Neural progenitor cell (in vitro differentiated cells): ENCODE measurements at regions not wholly inside any gene's neighbourhood (a gene's known extent, or its start where the extent isn't known, plus 50 kb on each side); places are given as distances from the start of the nearest gene placed in this dataset.

Experiments used
- DNase-seq: peaks from one replicate; pipeline ENCODE4 v3.0.0-alpha.2; 2016; ENCODE audit warnings: low spot score
- H2AFZ ChIP-seq: fragments of 200-600 bp; sonication (generic); replicated peaks from 2 replicates; pipeline ENCODE4 v1.6.1; 2016; ENCODE audit warnings: antibody characterized with exemption
- H3F3A ChIP-seq: fragments of 200-600 bp; sonication (generic); 2 replicates; pipeline ENCODE4 v1.6.1; 2016; ENCODE audit warnings: antibody characterized with exemption, low read depth
- H3K27ac ChIP-seq: fragments of 200-600 bp; sonication (generic); 2 replicates; pipeline ENCODE4 v1.5.1; 2016; ENCODE audit warnings: mild to moderate bottlenecking
- H3K27me3 ChIP-seq: fragments of 200-600 bp; sonication (generic); 2 replicates; pipeline ENCODE4 v1.6.1; 2016; ENCODE audit warnings: mild to moderate bottlenecking, moderate library complexity
- H3K36me3 ChIP-seq: fragments of 200-600 bp; sonication (generic); 2 replicates; pipeline ENCODE4 v1.5.1; 2016
- H3K4me1 ChIP-seq: fragments of 200-600 bp; sonication (generic); 2 replicates; pipeline ENCODE4 v1.6.1; 2016; ENCODE audit warnings: mixed run types
- H3K4me2 ChIP-seq: fragments of 200-600 bp; sonication (generic); 2 replicates; pipeline ENCODE4 v1.6.1; 2016
- H3K4me3 ChIP-seq: fragments of 200-600 bp; sonication (generic); 2 replicates; pipeline ENCODE4 v1.5.1; 2016
- H3K79me2 ChIP-seq: fragments of 200-600 bp; sonication (generic); 2 replicates; pipeline ENCODE4 v1.6.1; 2016; ENCODE audit warnings: low read depth
- H3K9ac ChIP-seq: fragments of 200-600 bp; sonication (generic); 2 replicates; pipeline ENCODE4 v1.6.1; 2016
- H3K9me3 ChIP-seq: fragments of 200-600 bp; sonication (generic); 2 replicates; pipeline ENCODE4 v1.5.1; 2016; ENCODE audit warnings: low read depth
- H4K20me1 ChIP-seq: fragments of 200-600 bp; sonication (generic); 2 replicates; pipeline ENCODE4 v1.6.1; 2016; ENCODE audit warnings: low read depth
- H3K27ac Mint-ChIP-seq: 3 replicates; pipeline ENCODE4 v1.8.0; 2021; ENCODE audit warnings: mixed read lengths
- H3K27me3 Mint-ChIP-seq: 2 replicates; pipeline ENCODE4 v1.8.0; 2022; ENCODE audit warnings: low read depth, mild to moderate bottlenecking, inconsistent platforms, moderate library complexity, mixed read lengths; ENCODE audit not compliant: insufficient read depth
- H3K36me3 Mint-ChIP-seq: 3 replicates; pipeline ENCODE4 v1.8.0; 2021; ENCODE audit warnings: mixed read lengths
- H3K4me1 Mint-ChIP-seq: 3 replicates; pipeline ENCODE4 v1.8.0; 2021; ENCODE audit warnings: mixed read lengths
- H3K4me3 Mint-ChIP-seq: 3 replicates; pipeline ENCODE4 v1.8.0; 2021; ENCODE audit warnings: mild to moderate bottlenecking, moderate library complexity, mixed read lengths
- H3K9me3 Mint-ChIP-seq: 3 replicates; pipeline ENCODE4 v1.8.0; 2020; ENCODE audit warnings: mixed read lengths
- EZH2 ChIP-seq: fragments of 200-600 bp; sonication (generic); IDR thresholded peaks from 2 replicates; pipeline ENCODE4 v1.6.1; 2017; ENCODE audit warnings: antibody characterized with exemption, mild to moderate bottlenecking, moderate library complexity
- EZH2phosphoT487 ChIP-seq: fragments of 200-600 bp; sonication (generic); IDR thresholded peaks from 2 replicates; pipeline ENCODE4 v1.6.1; 2017; ENCODE audit warnings: antibody characterized with exemption
- TF ChIP-seq, protein P1 (sequence below): fragments of 200-600 bp; sonication (generic); IDR thresholded peaks from 2 replicates; pipeline ENCODE4 v1.5.1; 2017; ENCODE audit warnings: antibody characterized with exemption, mild to moderate bottlenecking

DNA sequence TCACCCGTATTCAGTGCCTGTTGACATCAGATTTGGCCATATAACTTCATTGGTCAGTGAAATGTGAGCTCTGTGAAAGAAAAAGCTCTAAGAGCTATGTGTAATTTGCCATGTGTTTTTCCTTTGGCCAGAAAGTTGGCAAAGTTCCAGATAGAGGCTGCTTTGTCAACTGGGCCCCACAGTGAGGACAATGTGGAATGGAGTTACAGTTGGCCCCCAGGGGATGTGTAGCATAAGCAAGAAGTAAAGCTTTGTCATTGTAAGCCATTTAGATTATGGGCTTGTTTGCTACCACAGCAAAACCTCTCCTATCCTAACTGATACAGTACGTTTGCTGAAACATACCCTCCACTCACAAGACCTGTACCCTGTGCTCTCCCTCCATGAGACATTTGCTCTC, 119.1 kb upstream of the HABP2 start:
- H3K4me3 ChIP-seq: no peak overlapping the region
- TF ChIP-seq, protein P1, sequence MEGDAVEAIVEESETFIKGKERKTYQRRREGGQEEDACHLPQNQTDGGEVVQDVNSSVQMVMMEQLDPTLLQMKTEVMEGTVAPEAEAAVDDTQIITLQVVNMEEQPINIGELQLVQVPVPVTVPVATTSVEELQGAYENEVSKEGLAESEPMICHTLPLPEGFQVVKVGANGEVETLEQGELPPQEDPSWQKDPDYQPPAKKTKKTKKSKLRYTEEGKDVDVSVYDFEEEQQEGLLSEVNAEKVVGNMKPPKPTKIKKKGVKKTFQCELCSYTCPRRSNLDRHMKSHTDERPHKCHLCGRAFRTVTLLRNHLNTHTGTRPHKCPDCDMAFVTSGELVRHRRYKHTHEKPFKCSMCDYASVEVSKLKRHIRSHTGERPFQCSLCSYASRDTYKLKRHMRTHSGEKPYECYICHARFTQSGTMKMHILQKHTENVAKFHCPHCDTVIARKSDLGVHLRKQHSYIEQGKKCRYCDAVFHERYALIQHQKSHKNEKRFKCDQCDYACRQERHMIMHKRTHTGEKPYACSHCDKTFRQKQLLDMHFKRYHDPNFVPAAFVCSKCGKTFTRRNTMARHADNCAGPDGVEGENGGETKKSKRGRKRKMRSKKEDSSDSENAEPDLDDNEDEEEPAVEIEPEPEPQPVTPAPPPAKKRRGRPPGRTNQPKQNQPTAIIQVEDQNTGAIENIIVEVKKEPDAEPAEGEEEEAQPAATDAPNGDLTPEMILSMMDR: no peak
- no peak for TF ChIP-seq EZH2phosphoT487
- TF ChIP-seq EZH2: no peak
- no peak overlapping the region for H3K4me2 ChIP-seq
- no peaks in the 10 kb centered on the region for H3F3A ChIP-seq
- Mint-ChIP-seq H3K9me3 (no peaks in the 10 kb centered on the region), H3K27ac (no peak overlapping the region), H3K4me3 (no peak overlapping the region), H3K27me3 (no peaks in the 10 kb centered on the region), H3K36me3 (no peaks in the 10 kb centered on the region), H3K4me1 (peaks cover 3% of the 10 kb centered on the region)
- DNase-seq: no peak
- no peaks in the 10 kb centered on the region for H3K9me3 ChIP-seq
- H3K9ac ChIP-seq: no peak overlapping the region
- no peaks in the 10 kb centered on the region for H3K79me2 ChIP-seq
- H3K4me1 ChIP-seq: no peaks in the 10 kb centered on the region
- peaks cover under 1% of the 10 kb centered on the region for H3K27me3 ChIP-seq
- no peak overlapping the region for H3K27ac ChIP-seq
- no peak overlapping the region for H2AFZ ChIP-seq
- H3K36me3 ChIP-seq: no peaks in the 10 kb centered on the region
- H4K20me1 ChIP-seq: no peaks in the 10 kb centered on the region

DNA sequence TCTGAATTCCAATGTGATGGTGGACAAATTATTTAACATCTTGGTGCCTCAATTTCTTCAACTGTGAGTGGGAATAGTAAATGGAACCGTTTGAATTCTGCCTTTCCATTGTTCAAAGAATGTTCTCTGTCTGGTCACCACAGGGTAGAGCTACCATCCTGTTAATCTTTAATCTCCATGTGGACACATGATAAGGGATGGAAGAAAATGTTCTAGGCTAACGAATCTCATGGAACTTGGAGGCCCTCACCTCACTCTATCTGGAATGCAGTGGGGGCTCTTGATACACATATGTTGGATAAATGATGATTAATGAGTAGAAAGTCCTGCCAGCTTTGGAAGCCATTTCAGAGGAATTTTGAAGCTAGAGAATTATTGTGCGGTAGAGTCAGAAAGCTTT, 118.5 kb upstream of the HABP2 start:
- H3K27ac ChIP-seq: no peak overlapping the region
- no peaks in the 10 kb centered on the region for H4K20me1 ChIP-seq
- Mint-ChIP-seq H3K27ac (no peak overlapping the region), H3K4me3 (no peak overlapping the region), H3K36me3 (no peaks in the 10 kb centered on the region), H3K9me3 (no peaks in the 10 kb centered on the region), H3K4me1 (peaks cover 3% of the 10 kb centered on the region), H3K27me3 (no peaks in the 10 kb centered on the region)
- no peak overlapping the region for H3K4me2 ChIP-seq
- TF ChIP-seq, protein P1: no peak
- H3K9ac ChIP-seq: no peak overlapping the region
- H3K9me3 ChIP-seq: no peaks in the 10 kb centered on the region
- DNase-seq: no peak
- no peaks in the 10 kb centered on the region for H3K36me3 ChIP-seq
- no peak overlapping the region for H3K4me3 ChIP-seq
- no peak overlapping the region for H2AFZ ChIP-seq
- no peaks in the 10 kb centered on the region for H3K27me3 ChIP-seq
- H3F3A ChIP-seq: no peaks in the 10 kb centered on the region
- H3K4me1 ChIP-seq: no peaks in the 10 kb centered on the region
- no peaks in the 10 kb centered on the region for H3K79me2 ChIP-seq

DNA sequence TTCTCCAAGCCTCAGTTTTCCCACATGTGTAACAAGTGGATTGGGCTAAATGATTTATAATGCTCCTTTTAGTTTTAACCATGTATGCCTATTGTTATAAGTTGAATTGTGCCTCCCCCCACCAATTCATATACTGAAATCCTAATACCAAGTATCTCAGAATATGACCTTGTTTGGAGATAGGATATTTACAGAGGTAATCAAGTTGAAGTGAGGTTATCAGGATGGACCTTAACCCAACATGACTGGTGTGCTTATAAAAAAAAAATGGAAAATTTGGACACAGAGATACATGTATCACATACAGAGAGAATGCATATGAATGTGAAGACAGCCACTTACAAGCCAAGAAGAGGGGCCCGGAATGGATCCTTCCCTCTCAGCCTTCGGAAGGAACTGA, 117.9 kb upstream of the HABP2 start:
- no peaks in the 10 kb centered on the region for H3K9me3 ChIP-seq
- H3K4me3 Mint-ChIP-seq: no peak overlapping the region
- no peak overlapping the region for H3K4me2 ChIP-seq
- H3F3A ChIP-seq: no peaks in the 10 kb centered on the region
- no peaks in the 10 kb centered on the region for H3K79me2 ChIP-seq
- H3K27ac ChIP-seq: no peak overlapping the region
- H3K4me1 Mint-ChIP-seq: peaks cover 3% of the 10 kb centered on the region
- no peak overlapping the region for H2AFZ ChIP-seq
- no peaks in the 10 kb centered on the region for H3K27me3 Mint-ChIP-seq
- no peak overlapping the region for H3K4me3 ChIP-seq
- H3K27ac Mint-ChIP-seq: no peak overlapping the region
- H3K9ac ChIP-seq: no peak overlapping the region
- no peaks in the 10 kb centered on the region for H3K36me3 ChIP-seq
- no peaks in the 10 kb centered on the region for H3K9me3 Mint-ChIP-seq
- TF ChIP-seq EZH2phosphoT487: no peak
- no peak for TF ChIP-seq EZH2
- TF ChIP-seq, protein P1: no peak
- no peaks in the 10 kb centered on the region for H4K20me1 ChIP-seq
- H3K27me3 ChIP-seq: no peaks in the 10 kb centered on the region
- DNase-seq: no peak
- H3K4me1 ChIP-seq: no peaks in the 10 kb centered on the region
- no peaks in the 10 kb centered on the region for H3K36me3 Mint-ChIP-seq

DNA sequence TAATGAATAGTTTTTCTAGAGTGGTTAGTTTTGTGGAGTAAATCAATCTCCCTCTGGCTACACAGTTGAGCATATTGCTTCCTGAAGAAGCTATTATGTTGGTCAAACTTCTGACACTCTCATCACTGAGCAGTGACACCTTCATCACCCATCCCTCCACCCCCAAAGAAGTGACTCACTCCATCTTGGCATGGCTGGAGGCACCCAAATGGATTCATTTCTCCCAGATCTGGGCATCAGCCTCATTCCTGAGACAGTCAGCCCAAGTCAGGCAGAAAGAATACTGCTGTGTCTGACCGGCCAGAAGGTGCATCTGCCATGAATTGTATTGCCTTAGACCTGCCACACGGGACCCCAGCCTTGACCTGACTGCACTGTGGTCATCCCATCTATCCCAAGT, 117.0 kb upstream of the HABP2 start:
- Mint-ChIP-seq H3K4me1 (peaks cover 3% of the 10 kb centered on the region), H3K4me3 (no peak overlapping the region), H3K27ac (no peak overlapping the region), H3K27me3 (no peaks in the 10 kb centered on the region), H3K9me3 (no peaks in the 10 kb centered on the region), H3K36me3 (no peaks in the 10 kb centered on the region)
- Histone ChIP-seq H4K20me1 (no peaks in the 10 kb centered on the region), H3K4me1 (no peaks in the 10 kb centered on the region), H3K4me3 (no peak overlapping the region), H3K36me3 (no peaks in the 10 kb centered on the region), H3K27ac (no peak overlapping the region), H3K9me3 (no peaks in the 10 kb centered on the region), H3K79me2 (no peaks in the 10 kb centered on the region), H3K4me2 (no peak overlapping the region), H3K9ac (no peak overlapping the region), H2AFZ (no peak overlapping the region), H3K27me3 (no peaks in the 10 kb centered on the region), H3F3A (no peaks in the 10 kb centered on the region)
- TF ChIP-seq EZH2 (no peak), EZH2phosphoT487 (no peak)
- TF ChIP-seq, protein P1: no peak
- DNase-seq: no peak
